ENCODE measurements at regions not wholly inside any gene's neighbourhood (a gene's known extent, or its start where the extent isn't known, plus 50 kb on each side); places are given as distances from the start of the nearest gene placed in this dataset.
"Not testable (repeated sequence)": the region's sequence is repeated elsewhere in the genome, so short reads cannot be mapped to it uniquely, and the experiment has no call there.

DNA sequence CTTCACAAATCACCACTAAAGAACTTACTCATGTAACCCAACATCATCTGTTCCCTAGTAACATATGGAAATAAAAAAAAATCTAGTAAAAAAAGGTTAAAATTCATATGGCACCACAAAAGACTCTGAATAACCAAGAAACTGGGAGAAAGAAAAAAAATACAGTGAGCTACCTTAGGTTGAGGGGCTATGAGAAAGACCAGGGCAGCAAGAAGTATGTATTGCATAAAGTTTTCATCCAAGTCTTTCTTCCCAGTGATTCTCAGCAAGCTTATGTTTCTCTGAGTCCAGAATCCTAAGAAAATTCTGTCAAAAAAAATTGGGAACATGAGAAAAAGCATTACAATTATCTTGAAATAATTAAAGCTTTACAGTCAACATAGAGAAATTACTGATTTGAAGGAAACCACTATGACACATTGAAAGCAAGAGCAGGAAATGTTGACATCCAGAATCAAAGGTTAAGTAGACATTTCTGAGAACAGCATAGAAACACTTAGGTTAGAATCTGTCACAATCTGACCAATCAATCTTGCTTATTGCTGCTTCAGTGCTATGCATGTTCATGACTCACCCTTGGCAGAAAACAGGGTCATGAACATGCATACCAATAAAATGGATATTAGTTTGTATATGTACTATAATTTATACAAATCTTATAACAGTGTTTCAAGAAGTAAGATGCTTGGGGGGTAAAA is 494.0 kb upstream of the POT1 start:
- DNase-seq (ENCODE audit: low read depth in 4 of 4, low spot score in 2 of 4): no peak

- not testable (repeated sequence) for DNase-seq (ENCODE audit: low read depth in 4 of 4, low spot score in 2 of 4)
Measured at GRCh38 chr7:125421407-125421806, 491.8 kb upstream of the POT1 start.

- no peak for DNase-seq (ENCODE audit: low read depth in 4 of 4, low spot score in 2 of 4)
Measured at GRCh38 chr7:125412890-125413665, 483.5 kb upstream of the POT1 start.

GRCh38 chr7:125409921-125410320 is 480.3 kb upstream of the POT1 start:
- DNase-seq (ENCODE audit: low read depth in 4 of 4, low spot score in 2 of 4): no peak

DNA sequence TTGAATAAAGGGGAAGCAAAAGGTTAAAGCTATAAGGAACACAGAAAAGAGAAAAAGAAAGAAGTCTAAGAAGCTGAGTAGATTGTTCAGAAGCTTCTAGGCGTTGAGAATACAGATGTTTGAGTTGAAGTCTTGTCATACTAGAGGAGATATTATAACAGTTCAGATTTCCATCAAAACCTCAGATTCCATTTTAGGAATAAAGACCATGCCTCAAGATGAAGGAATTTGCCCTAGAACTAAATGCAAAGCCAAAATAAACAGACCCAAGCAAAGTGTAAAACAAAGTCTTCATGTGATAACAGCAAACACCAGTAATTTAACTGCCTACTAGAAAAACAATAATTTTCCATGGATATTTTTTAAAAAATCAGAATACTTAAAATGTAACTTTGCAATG is 476.5 kb upstream of the POT1 start:
- no peak for DNase-seq (ENCODE audit: low read depth in 4 of 4, low spot score in 2 of 4)

DNA sequence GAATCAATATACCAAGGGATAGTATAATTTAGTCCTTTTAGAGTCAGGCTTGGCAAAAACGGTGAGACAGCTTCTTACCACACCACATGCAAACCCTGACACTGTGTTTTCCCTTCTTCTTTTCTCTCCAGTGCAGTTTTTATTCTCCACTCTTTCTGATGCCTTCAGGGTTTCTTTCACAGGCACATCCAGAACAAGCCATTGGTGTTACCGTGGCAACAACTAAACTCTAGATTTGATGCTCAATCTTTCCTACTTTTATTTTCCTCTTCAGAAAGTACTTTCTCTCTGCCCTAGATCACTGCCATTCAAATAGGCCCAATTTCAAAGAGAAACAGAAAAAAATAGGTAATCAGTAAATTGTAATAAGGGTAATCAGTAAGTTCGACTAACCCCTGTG is 469.8 kb upstream of the POT1 start:
- DNase-seq (ENCODE audit: low read depth in 4 of 4, low spot score in 2 of 4): no peak

GRCh38 chr7:125396466-125397151 is 467.0 kb upstream of the POT1 start:
- DNase-seq (ENCODE audit: low read depth in 4 of 4, low spot score in 2 of 4): no peak

DNA sequence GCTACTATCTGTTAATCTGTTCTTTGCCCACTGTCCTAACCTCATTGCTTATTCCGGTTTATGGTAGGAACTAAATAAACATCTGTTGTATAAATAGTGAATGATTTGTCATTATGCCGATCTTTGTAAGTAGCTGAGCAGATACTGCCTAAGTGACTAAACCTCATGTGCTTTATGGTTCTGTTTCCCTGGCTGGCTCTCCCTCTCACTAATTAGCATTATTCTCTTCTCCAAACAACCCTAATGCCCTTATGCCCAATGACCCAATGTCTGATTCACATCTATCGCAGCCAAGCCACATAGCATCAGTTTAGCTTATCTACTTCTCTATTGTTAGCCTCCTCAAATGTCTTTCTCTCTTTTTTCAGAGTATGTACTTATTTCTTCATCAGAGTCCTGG is 462.3 kb upstream of the POT1 start:
- no peak for DNase-seq (ENCODE audit: low read depth in 4 of 4, low spot score in 2 of 4)

DNA sequence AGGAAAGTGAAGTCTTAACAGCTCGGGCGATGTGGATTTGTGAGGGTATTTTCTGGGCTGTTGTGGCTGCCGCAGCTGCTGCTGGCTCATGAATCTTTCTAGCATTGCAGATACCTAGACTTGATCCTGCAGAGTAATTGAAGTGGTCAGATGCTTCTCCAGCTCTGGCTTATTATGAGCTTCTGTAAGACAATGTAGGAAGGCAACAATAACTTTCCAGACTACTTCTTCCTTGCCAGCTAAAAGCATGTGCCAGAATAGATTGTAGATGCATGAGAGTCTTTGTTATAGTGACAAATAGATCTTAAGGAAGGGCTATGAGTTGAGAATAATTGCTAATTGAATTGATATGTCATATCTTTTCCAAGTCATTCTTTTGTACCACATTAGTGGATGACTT is 461.4 kb upstream of the POT1 start:
- DNase-seq (ENCODE audit: low read depth in 4 of 4, low spot score in 2 of 4): no peak

GRCh38 chr7:125386211-125386610 is 456.6 kb upstream of the POT1 start:
- DNase-seq (ENCODE audit: low read depth in 4 of 4, low spot score in 2 of 4): no peak

DNA sequence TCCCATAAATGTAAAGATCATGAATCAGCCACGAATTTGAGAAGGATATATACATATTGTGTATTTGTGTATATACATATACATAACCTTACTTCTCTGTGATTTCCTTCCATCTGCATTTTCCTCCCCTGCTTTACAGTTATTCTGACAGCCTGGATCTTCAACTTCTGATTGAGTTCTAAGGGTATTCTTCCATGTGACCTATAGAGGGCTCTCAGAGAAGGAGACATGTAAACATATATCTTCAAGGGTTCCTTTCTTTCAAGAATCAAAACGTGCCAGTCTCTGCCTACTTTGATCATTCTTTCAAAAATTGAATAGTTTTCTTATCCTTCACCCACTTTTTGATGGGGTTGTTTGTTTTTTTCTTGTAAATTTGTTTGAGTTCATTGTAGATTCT is 453.7 kb upstream of the POT1 start:
- DNase-seq (ENCODE audit: low read depth in 4 of 4, low spot score in 2 of 4): no peak

DNA sequence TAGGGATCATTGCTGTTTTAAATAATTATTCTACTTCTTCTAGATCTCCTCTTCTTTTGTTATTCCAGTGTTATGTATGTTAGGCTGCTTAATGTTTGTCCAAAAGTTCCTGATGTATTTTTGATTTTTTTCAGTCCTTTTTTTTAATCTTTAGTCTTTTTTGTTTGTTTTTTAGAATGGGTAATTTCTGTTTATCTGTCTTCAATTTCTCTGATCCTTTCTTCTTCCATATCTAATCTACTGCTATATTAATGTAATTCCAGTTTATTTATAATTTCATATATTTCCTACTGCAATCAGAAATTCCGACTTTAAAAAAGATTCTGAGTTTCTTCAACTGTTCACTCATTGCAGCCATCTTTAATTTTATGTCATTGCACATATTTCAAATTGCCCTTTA is 452.8 kb upstream of the POT1 start:
- DNase-seq (ENCODE audit: low read depth in 4 of 4, low spot score in 2 of 4): no peak

DNA sequence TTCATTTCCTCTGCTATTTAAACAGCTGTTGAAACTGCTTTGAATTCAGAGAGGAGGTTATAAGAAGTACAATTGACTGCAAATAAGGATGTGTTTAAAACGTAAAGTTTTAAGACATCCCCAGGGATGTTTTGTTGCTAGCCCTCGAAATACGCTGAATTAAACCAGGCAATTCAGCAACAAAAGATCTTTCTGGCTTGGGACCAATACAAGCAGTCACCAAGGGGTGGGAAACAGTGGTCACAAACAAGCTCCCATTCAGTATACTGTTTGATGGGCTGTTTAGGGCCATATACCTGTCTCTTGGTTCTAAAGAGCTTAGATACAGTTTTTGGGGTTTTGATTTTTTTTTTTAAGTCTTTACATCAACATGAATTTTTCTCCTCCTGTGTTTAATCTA is 446.3 kb upstream of the POT1 start:
- no peak for DNase-seq (ENCODE audit: low read depth in 4 of 4, low spot score in 2 of 4)

DNA sequence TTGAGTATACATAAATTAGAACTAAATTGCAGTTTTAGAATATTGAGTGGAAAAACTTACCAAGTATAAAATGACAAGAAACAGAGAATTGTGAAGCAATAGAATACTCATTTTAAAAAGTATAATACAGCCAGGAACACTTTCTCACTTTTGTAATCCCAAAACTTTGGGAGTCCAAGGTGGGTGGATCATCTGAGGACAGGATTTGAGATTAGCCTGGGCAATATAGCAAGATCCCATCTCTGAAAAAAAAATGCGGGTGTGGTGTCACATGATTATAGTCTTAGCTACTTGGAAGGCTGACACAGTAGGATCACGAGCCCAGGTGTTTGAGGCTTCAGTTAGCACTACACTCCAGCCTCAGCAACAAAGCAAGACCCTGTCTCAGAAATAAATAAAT is 440.9 kb upstream of the POT1 start:
- no peak for DNase-seq (ENCODE audit: low read depth in 4 of 4, low spot score in 2 of 4)

- no peak for DNase-seq (ENCODE audit: low read depth in 4 of 4, low spot score in 2 of 4)
Measured at GRCh38 chr7:125363873-125364272, 434.2 kb upstream of the POT1 start.

- DNase-seq (ENCODE audit: low read depth in 4 of 4, low spot score in 2 of 4): no peak
Measured at GRCh38 chr7:125358551-125359167, 429.0 kb upstream of the POT1 start.

DNA sequence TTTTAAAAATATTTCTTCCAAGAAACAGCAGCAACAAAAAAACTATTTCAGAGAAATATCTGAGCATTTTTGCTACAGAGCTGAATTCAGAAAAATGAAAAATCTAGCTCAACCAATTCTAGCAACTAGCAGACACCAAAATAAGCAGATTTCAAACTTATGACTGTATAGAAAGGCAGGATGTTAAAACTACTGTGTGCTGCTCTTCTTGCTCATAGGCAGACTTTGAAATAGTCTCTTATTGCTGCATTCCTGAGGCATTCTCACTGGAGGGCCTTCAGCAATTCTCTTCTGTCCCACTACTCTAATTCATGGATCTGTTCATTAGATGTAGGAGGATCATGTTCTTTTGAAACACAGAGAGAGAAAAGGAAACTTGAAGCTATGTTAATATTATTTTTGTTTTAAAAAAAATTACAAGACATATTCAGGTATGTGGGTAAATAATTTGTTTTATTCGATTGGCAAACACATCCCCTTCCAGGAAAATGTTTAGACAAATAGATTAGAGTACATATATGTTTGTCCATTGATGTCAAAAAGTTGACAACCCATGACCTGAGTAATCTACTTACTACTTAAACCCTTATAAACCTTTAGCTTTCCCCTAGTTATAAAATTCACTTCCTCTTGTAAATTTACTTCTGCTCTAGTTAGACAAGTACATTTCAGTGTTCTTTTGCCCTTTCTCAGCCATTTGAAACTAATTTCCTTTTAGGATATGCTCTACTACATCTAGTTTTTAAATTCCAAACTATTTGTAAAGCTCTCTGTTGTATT is 428.2 kb upstream of the POT1 start:
- no peak for DNase-seq (ENCODE audit: low read depth in 4 of 4, low spot score in 2 of 4)

- no peak for DNase-seq (ENCODE audit: low read depth in 4 of 4, low spot score in 2 of 4)
Measured at GRCh38 chr7:125355899-125356298, 426.3 kb upstream of the POT1 start.

DNA sequence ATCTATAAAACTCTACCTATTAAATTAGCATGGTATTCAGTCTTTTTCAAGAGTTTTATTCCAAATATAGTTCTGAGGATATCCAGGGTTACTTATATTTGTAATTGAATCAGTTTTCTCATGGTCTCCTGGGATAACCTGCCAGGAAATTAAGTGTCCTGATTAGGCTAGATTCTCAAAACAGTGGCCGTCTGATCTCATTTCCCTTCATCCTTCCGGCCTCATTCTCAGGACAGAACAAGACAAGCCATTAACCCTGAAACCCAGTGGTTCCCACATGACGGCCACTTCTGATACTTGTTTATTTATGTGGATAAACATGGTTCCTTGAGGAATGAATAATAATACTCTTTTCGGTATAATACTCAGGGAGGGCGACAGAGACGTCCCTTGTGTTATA is 417.6 kb upstream of the POT1 start:
- no peak for DNase-seq (ENCODE audit: low read depth in 4 of 4, low spot score in 2 of 4)

DNA sequence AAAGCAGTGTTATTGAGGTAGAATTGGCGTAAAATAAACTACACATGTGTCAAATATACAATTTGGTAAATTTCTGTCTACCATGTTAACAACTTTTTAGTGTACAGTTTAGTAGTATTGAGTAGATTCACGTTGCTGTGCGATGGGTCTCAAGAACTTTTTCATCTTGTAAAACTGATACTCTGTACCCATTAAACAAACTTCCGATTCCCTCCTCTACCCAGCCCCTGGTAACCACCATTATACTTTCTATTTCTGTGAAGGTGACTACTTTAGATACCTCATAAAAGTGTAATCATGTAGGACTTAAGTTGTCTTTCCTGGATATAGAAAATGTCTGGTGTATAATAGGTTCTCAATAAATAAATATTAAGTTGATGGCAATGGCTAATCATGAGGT is 408.5 kb upstream of the POT1 start:
- no peak for DNase-seq (ENCODE audit: low read depth in 4 of 4, low spot score in 2 of 4)

GRCh38 chr7:125336326-125336725 is 406.7 kb upstream of the POT1 start:
- DNase-seq (ENCODE audit: low read depth in 4 of 4, low spot score in 2 of 4): no peak
